ENCODE measurements at regions not wholly inside any gene's neighbourhood (a gene's known extent, or its start where the extent isn't known, plus 50 kb on each side); places are given as distances from the start of the nearest gene placed in this dataset.

DNA sequence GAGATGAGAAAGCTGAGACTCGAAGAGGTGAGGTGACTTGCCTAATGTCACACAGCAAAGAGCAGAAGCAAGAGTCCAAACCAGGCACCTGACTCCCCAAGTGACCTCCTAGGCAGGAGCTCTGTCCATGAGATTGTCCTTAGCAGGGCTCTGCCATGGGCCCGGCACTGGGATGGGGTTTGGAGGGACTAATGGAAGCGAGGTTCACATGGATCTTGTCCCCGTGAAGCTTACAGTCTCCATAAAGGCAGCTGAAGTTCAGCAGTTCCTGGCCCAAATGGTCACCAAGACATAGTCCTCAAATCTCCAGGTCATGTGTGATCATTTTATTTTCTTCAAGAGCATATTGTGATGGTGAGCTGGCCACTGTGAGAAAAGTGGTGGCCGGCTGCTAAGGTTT is 57.0 kb upstream of the AFF3 start:
- Histone ChIP-seq H3K36me3 (ENCODE audit: control insufficient read depth, insufficient read depth, low read length) (no peaks in the 10 kb centered on the region), H3K27me3 (ENCODE audit: control insufficient read depth, insufficient read depth, low read length) (peaks cover under 1% of the 10 kb centered on the region), H3K4me3 (ENCODE audit: low read length) (no peak overlapping the region), H3K27ac (ENCODE audit: low read length) (no peak overlapping the region), H3K4me1 (ENCODE audit: control insufficient read depth, insufficient read depth, low read length) (no peaks in the 10 kb centered on the region), H3K9me3 (ENCODE audit: control insufficient read depth, insufficient read depth, low read length) (no peaks in the 10 kb centered on the region)
- Mint-ChIP-seq H3K4me3 (no peak overlapping the region), H3K4me1 (no peaks in the 10 kb centered on the region), H3K9me3 (no peaks in the 10 kb centered on the region), H3K27me3 (ENCODE audit: low read depth in 2 of 2) (peaks cover 0 to 8% of the 10 kb centered on the region in 2 donors), H3K36me3 (no peaks in the 10 kb centered on the region), H3K27ac (no peak overlapping the region)
- TF ChIP-seq, protein P1, sequence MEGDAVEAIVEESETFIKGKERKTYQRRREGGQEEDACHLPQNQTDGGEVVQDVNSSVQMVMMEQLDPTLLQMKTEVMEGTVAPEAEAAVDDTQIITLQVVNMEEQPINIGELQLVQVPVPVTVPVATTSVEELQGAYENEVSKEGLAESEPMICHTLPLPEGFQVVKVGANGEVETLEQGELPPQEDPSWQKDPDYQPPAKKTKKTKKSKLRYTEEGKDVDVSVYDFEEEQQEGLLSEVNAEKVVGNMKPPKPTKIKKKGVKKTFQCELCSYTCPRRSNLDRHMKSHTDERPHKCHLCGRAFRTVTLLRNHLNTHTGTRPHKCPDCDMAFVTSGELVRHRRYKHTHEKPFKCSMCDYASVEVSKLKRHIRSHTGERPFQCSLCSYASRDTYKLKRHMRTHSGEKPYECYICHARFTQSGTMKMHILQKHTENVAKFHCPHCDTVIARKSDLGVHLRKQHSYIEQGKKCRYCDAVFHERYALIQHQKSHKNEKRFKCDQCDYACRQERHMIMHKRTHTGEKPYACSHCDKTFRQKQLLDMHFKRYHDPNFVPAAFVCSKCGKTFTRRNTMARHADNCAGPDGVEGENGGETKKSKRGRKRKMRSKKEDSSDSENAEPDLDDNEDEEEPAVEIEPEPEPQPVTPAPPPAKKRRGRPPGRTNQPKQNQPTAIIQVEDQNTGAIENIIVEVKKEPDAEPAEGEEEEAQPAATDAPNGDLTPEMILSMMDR (IDR thresholded peaks at IDR 0.05): no peak
- WGBS (ENCODE audit: insufficient coverage): 86% methylated on average over 5 of the region's 5 CpGs
- ATAC-seq: no peak
- intact Hi-C loops (cut with micrococcal nuclease): no loop called here
- no peak for DNase-seq

GRCh38 chr2:100198461-100199230 is 56.3 kb upstream of the AFF3 start:
- no peak overlapping the region for H3K27ac ChIP-seq (ENCODE audit: low read length)
- H3K36me3 Mint-ChIP-seq: no peaks in the 10 kb centered on the region
- H3K27ac Mint-ChIP-seq: no peak overlapping the region
- TF ChIP-seq, protein P1 (IDR thresholded peaks at IDR 0.05): no peak
- no peaks in the 10 kb centered on the region for H3K36me3 ChIP-seq (ENCODE audit: control insufficient read depth, insufficient read depth, low read length)
- H3K27me3 ChIP-seq (ENCODE audit: control insufficient read depth, insufficient read depth, low read length): no peaks in the 10 kb centered on the region
- no peaks in the 10 kb centered on the region for H3K9me3 Mint-ChIP-seq
- ATAC-seq (no peak), DNase-seq (no peak)
- 82% methylated on average over 13 of the region's 13 CpGs for WGBS (ENCODE audit: insufficient coverage)
- peaks cover 0 to under 1% of the 10 kb centered on the region in 2 donors for H3K27me3 Mint-ChIP-seq (ENCODE audit: low read depth in 2 of 2)
- H3K4me3 ChIP-seq (ENCODE audit: low read length): no peak overlapping the region
- no peak overlapping the region for H3K4me3 Mint-ChIP-seq
- no peaks in the 10 kb centered on the region for H3K4me1 ChIP-seq (ENCODE audit: control insufficient read depth, insufficient read depth, low read length)
- no peaks in the 10 kb centered on the region for H3K4me1 Mint-ChIP-seq
- intact Hi-C loops (cut with micrococcal nuclease): no loop called here
- H3K9me3 ChIP-seq (ENCODE audit: control insufficient read depth, insufficient read depth, low read length): no peaks in the 10 kb centered on the region

DNA sequence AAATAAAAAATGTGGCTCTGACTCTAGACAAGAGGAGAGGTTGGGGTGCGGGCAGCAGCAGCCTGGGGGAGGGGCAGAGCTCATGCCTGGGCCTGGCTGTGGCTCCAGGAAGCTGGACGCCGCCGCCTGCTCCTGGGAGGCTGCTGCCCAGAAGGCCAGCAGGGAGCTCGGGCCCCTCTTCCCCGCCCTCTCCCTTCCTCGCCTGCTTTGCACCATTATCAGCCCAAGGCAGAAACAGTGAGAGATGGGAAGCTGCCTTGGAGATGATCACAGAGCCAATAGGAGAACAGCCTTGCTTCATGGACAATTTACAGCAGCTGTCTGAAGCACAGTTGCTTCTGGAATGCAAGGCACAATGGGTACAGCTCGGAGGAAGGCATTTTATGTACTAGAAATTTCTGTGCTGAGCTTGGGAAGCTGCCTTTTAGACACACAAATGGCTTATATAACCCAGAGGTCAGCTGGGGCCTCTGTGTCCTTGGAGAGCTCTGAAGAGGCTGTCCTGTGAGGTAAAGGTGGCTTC is 55.3 kb upstream of the AFF3 start:
- Histone ChIP-seq H3K27ac (ENCODE audit: low read length) (no peak overlapping the region), H3K4me1 (ENCODE audit: control insufficient read depth, insufficient read depth, low read length) (no peaks in the 10 kb centered on the region), H3K9me3 (ENCODE audit: control insufficient read depth, insufficient read depth, low read length) (no peaks in the 10 kb centered on the region), H3K4me3 (ENCODE audit: low read length) (no peak overlapping the region), H3K27me3 (ENCODE audit: control insufficient read depth, insufficient read depth, low read length) (no peaks in the 10 kb centered on the region), H3K36me3 (ENCODE audit: control insufficient read depth, insufficient read depth, low read length) (no peaks in the 10 kb centered on the region)
- Mint-ChIP-seq H3K27me3 (ENCODE audit: low read depth in 2 of 2) (no peaks in the 10 kb centered on the region), H3K9me3 (no peaks in the 10 kb centered on the region), H3K36me3 (no peaks in the 10 kb centered on the region), H3K4me1 (no peaks in the 10 kb centered on the region), H3K27ac (no peak overlapping the region), H3K4me3 (no peak overlapping the region)
- ATAC-seq (no peak), DNase-seq (no peak)
- TF ChIP-seq, protein P1 (IDR thresholded peaks at IDR 0.05): no peak
- intact Hi-C loops (cut with micrococcal nuclease): no loop called here
- WGBS (ENCODE audit: insufficient coverage): 95% methylated on average over 8 of the region's 8 CpGs
